ENCODE measurements at regions not wholly inside any gene's neighbourhood (a gene's known extent, or its start where the extent isn't known, plus 50 kb on each side); places are given as distances from the start of the nearest gene placed in this dataset.
"Not testable (repeated sequence)": the region's sequence is repeated elsewhere in the genome, so short reads cannot be mapped to it uniquely, and the experiment has no call there.

DNA sequence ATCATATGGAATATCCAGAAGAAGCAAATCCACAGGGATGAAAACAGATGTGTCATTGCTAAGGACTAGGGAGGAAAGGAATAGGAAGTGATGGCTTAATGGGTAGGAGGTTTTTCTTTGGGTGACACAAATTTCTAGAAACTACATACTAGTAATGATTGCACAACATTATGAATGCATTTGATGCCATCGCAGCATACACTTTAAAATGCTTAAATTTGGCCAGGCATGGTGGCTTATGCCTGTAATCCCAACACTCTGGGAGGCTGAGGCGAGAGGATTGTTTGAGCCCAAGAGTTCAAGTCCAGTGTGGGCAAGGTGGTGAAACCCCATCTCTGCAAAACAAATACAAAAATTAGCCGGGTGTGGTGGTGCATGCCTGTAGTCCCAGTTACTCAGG lies 1370.8 kb downstream of the AACS start:
- DNase-seq (ENCODE audit: low read depth in 2 of 2), result no peak

DNA sequence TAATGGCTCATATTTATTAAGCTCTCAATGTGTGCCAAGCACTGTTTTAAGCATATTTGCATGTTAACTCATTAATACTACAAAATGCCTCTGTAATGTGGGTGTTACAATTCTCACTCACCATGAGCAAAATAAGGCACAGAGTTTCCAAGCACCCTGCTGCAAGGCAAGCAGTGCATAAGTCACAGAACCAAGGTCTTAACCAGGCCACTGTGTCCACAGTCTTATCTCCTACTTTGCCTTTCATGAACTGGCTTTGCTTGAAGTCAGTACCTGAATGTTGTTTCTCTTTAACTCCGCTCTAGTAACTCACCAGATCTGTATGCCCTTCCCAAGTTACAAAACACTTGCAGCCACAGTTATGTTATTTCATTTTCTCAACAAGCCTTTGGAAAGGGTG lies 1372.7 kb downstream of the AACS start:
- no peak for DNase-seq (ENCODE audit: low read depth in 2 of 2)

DNA sequence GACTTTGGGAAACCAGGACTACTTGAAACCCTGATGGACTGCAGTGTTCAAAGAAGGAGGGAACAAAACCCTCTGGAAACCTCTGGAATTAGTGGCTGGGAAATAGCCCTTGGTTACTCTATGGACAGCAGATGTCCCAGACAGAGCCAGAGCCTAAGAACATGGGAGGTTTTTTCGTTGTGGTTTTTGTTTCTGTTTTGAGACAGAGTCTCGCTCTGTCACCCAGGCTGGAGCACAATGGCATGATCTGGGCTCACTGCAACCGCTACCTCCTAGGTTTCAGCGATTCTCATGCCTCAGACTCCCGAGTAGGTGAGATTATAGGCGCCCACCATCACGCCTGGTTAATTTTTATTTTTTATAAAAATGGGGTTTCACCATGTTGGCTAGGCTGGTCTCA lies 1378.7 kb downstream of the AACS start:
- DNase-seq (ENCODE audit: low read depth in 2 of 2), result no peak

DNA sequence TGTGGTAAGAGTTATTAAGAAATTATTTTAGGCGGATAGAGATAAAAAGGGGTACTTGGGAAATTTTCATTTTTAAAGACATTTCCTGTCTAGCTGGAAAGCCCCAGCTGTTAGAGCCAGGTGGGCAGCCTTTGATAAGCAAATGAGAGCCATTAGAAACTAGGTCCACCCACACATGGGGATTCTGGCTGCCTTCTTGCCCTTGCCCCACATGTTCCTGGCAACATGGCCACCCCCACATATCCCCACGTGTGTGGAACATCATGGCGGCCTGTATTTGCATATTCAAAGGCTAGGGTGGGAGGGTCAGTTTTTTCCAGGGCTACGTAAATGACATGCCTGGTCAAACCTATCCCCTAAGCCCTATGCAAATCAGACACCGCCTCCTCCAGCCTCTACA lies 1382.1 kb downstream of the AACS start:
- no peak for DNase-seq (ENCODE audit: low read depth in 2 of 2)

DNA sequence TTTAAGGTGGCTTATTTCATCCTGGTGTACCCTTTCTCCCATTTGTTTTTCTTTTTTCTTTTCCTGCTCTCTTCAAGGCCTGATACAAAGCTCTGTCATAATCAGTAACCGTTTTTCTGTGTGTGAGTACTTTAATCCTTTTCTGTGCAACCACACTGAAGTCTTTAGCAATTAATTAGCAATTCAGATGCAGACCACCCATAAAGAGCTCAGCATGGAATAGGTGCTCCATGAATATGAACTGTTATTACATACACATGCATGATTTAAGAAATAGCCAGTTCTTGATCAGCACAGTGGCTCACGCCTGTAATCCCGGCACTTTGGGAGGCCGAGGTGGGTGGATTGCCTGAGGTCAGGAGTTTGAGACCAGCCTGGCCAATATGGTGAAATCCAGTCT lies 1386.6 kb downstream of the AACS start:
- DNase-seq (ENCODE audit: low read depth in 2 of 2), result no peak

DNA sequence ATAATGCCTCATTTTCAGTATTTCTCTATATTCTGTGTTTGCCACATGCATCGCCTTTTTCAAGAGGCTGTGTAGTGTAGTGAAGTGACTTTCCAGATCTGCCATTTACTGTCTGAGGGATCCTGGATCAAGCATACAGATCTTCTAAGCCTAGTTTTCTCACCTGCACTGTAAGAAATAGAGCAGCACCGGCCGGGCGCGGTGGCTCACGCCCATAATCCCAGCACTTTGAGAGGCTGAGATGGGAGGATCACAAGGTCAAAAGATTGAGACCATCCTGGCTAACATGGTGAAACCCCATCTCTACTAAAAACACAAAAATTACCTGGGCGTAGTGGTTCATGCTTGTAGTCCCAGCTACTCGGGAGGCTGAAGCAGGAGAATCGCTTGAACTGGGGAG lies 1387.5 kb downstream of the AACS start:
- DNase-seq (ENCODE audit: low read depth in 2 of 2), result not testable (repeated sequence)

DNA sequence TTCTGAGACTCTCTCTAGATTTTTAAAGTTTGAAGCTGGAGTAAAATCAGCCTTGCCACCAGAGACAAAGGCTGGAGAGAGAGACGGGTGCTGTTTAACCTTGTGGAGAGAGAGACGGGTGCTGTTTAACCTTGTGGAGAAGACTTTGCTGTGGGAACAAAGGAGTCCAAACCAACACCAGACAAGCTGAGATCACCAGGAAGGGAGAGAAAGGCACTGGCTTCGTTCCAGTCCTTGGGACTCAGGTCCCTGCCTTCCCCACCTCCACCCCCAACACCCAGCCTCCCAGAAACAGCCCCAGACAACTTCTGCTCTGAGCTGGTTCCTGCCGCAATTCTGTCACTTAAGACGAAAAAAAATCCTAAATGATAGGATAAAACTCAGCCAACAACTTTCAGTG lies 1389.3 kb downstream of the AACS start:
- DNase-seq (ENCODE audit: low read depth in 2 of 2), result no peak

DNA sequence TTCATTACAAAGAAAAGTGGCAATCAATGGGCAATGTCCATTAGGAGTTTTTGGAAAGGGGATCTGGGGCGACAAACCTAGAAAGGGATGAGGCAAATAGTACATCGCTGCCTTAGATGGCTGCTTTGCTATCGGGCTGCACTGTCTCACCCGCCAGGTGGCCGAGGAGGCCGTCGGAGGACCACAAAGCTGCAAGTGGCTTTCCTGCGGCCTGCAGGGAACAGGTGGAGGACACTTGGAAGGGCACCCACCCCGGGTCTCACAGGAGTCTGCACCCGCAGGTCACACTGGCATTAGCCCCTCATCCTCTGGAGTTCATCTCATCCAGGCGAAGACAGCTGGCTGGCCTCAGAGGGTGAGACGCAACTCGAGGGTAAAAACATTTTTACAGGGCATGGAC lies 1392.5 kb downstream of the AACS start:
- DNase-seq (ENCODE audit: low read depth in 2 of 2), result no peak

DNA sequence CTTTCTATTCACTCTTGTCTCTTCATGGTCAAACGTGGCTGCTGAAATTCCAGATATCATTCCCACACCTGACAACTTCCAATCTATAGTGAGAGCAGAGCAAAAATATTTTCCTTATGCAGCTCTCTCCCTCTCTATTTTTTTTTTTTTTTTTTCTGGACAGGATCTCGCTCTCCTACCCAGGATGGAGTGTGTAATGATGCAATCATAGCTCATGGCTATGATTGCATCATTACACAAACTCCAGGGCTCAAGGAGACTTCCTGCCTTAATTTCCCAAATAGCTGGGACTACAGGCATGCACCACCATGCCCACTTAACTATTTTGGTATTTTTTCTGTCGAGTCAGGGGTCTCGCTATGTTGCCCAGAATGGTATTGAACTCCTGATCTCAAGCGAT lies 1398.9 kb downstream of the AACS start:
- no peak for DNase-seq (ENCODE audit: low read depth in 2 of 2)

DNA sequence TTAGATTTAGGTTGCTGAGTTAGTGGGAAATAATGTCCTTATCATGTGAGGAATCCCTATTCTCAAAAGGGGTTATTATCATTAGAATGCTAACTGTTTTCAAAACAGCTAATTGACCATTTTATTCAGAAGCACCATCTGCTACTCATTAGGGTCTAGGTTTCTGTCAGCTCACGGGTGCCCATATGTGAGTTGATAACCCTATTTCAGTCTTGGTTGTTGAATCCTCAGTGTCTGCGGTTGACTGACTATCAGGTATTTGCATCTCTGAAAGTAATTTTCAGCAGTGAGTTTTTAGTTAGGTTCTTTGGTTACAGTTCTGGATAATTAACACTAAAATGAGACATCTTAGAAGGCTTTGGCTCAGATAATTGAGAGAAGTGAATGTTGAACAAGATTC lies 1404.0 kb downstream of the AACS start:
- no peak for DNase-seq (ENCODE audit: low read depth in 2 of 2)

DNA sequence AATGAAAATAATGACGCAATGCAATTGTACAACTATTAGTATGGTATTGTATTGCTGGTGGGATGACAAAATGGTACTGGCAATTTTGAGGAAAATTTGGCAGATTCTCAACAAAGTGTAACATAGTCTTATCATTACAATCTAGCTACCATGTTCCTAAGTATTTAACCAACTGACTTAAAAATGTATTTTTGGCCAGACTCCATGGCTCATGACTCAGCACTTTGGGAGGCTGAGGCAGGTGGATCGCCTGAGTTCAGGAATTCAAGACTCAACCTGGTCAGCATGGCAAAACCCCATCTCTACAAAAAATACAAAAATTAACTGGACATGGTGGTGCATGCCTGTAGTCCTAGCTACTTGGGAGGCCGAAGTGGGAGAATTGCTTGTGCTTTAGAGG lies 1409.5 kb downstream of the AACS start:
- DNase-seq (ENCODE audit: low read depth in 2 of 2), result no peak

DNA sequence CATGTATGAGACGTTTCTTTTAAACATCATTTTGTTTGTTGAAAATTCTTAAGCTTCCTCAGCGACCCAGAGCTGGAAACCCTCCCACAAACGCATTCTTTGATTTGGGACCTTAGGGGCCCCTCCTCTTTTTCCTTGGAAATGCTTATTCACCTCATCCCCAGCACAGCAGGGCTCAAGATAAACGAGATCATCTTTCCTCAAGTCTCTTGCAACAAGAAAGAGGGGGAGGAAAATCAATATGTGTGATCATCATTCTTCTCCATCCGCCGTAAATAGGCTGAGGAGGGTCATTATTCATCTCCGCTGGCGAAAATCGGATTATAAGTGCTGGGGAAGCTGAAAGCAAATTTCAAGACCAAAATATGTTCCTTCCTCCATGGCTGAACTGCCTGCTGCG lies 1415.2 kb downstream of the AACS start:
- DNase-seq (ENCODE audit: low read depth in 2 of 2), result no peak

DNA sequence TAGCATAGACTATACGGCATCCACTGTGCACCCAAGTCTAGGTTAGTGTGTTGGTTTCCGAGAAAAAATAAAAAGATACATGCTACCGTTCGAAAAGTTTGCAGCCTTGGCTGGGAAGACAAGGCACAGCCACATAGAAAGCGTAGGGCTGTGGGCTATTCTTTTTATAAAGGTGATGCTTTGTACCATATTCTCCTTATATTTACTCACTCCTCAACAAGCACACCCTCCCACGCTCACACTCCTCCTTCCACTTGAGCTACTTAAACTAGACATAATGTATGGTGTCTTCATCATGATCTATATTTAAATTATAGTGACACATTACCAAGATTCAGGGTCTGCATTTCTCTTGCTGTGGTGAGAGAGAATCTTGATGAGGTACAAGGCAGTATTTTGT lies 1416.5 kb downstream of the AACS start:
- no peak for DNase-seq (ENCODE audit: low read depth in 2 of 2)

DNA sequence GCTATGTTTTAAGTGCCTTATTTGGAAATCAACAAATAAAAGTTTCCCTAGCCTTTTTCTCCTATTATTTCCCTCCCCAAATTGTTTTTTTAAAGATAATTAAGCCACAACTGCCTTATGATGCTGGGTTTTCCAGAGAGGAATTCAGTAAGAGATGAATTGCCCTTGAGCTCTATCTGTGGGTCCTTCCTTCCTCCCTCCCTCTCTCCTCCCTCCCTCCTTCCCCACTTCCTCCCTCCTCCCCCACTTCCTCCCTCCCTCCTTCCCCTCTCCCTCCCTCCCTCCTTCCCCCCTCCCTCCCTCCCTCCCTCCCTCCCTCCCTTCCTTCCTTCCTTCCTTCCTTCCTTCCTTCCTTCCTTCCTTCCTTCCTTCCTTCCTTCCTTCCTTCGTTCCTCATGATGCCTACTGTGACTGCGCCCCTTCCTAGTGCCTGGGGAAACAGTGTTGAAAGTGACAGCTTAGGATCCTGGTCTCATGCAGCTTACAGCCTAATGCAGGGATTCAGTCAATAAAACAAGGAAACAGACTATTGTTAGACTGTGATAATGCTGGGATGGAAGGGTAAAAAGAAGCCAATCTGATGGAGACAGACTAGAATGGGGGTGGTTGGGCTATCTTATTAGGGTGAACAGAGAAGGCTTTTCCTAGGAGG lies 1417.1 kb downstream of the AACS start:
- no peak for DNase-seq (ENCODE audit: low read depth in 2 of 2)

DNA sequence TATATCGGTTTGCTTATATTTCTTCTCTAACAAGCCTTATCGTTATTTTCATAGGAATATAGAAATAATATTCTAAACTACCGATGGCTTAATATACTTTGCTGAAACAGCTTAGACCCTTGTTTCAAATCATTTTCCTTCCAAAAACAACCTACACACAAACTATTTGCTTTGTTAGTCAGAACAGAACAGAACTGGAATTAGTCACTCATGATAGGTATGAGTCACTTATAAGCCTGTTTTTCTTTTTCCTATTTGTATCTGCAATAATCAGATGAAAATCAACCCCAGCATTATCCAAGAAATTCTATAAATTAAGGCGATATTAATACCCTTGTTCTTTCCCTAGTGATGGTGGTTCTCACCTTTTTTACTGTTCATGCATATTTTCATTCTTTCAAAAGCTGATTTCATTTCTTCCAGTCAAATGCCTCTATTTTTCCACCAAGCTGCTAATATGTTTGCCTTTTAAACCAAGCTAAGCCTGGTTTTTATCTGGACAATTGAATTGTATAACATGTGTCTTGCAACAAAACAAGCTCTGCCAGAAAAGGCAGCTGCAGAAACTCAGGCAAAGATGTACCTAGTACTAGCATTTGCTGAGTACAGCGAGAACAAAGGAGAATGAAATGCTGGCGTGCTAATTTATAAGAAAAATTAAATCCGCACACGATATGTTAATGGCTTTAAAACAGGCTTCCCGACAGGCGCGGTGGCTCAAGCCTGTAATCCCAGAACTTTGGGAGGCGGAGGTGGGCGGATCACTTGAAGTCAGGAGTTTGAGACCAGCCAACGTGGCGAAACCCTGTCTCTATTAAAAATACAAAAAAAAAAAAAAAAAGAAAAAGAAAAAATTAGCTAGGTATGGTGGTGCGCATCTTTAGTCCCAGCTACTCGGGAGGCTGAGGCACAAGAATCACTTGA lies 1418.2 kb downstream of the AACS start:
- DNase-seq (ENCODE audit: low read depth in 2 of 2), result no peak

DNA sequence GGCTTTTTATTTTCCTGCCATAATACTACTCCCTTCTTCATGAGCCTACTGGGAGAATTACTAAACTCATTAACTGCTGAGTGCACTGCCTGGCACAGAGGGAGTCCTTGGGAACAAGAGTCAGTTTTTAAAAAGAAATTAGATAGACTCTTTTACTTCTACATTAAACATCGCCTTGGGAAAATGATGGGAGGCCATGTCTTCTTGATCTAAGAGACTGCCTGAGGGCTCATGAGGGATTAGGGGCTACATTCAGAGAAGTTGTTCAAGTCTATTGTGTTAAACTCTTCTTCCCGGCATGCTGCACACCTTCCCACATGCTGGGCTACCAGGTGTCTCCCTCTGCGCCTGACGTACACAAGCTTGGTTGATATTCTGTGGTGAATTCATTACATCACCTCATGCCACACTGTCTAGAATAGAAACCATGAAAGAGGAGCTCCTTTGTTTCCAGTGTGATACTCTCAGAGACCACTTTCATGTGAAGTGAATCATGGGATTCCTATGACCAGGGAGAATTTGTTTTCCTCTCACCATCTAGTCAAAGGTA lies 1422.3 kb downstream of the AACS start:
- no peak for DNase-seq (ENCODE audit: low read depth in 2 of 2)

DNA sequence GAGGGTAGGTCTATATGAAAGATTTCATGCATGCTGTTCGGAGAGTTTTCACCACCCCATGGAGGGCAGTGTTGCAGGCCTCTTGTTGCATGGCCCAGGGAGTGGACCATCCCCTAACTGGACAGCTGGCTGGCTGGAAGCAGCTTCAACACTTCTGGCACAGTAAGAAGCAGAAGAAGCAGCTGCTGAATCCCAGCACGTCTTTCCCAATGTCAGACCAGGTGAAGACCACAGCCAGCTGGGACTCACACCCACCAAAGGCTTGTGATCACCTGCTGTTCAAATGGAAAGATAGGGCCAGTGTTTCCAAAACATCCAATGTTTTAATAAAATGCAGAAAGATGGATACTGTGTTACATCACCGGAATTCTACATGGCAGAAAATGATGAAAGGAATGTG lies 1423.6 kb downstream of the AACS start:
- DNase-seq (ENCODE audit: low read depth in 2 of 2), result no peak

DNA sequence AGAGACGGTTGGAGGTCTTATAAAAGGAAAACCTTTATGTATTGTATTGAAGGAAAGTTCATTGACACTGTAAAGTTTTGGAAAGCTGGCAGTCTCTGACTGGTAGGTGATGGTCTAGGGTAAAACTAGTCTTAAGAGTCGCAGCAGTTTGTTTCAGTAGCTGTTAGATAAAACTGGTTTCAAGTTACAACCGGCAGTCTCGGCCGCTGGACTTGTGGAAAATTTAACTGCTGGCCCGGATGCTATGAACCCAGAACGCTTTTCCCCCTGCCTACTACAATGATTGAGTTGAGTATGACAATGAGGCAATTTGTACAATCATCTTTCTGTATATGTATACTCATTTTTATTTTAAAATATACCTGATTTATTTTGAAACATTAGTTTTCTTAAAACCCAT lies 1426.9 kb downstream of the AACS start:
- DNase-seq (ENCODE audit: low read depth in 2 of 2), result no peak

DNA sequence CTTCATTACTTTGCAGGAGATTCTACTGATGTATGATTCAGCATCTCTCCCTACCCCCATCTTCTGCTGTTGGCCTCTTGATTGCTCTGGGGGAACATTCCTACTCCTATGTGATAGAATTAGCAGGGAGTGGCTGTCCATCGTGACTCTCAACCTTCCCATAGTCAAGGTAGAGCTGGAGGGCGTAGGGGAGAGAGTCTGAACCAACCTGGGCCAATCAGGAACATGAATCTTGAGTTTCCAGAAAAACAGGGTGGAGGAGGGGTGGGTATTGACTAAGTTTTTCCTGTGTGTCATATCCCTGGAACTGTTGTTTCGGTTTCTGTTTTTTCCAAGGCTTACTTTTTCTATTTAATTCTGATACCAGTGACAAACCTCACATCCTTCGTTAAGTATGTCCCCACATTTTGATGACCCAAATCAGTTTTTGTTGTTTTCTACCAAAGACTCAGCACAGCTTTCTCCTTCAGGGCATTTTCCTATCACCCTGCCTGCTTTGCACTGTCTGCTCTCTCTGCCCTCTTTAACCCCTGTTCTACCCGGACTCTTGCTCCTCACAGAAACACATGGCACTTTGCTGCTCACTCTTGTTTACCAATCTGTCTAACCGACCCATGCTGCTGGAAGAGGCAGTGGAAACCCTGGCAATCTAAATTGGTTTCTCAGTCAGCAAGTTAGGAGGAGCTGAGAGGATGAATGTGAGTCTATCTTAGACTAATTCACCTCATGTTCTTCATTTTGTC lies 1428.3 kb downstream of the AACS start:
- no peak for DNase-seq (ENCODE audit: low read depth in 2 of 2)

DNA sequence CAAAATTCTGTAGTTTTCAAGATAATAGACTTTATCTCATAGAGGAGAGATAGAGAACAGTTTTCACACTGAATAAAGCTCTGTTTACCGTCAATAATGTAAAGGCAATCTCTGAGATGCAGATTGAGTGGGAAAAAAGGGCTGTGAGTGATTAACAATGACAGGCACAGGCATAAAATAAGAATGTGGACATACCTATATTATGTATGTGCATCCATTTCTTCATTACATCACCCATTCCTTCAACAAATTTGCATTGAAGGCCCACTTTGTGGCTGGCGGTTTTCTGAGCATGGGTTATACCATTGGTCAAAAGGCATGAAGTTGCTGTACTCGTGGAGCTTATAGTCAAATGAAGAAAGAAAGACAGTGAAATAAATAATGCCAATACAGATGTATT lies 1431.0 kb downstream of the AACS start:
- no peak for DNase-seq (ENCODE audit: low read depth in 2 of 2)

DNA sequence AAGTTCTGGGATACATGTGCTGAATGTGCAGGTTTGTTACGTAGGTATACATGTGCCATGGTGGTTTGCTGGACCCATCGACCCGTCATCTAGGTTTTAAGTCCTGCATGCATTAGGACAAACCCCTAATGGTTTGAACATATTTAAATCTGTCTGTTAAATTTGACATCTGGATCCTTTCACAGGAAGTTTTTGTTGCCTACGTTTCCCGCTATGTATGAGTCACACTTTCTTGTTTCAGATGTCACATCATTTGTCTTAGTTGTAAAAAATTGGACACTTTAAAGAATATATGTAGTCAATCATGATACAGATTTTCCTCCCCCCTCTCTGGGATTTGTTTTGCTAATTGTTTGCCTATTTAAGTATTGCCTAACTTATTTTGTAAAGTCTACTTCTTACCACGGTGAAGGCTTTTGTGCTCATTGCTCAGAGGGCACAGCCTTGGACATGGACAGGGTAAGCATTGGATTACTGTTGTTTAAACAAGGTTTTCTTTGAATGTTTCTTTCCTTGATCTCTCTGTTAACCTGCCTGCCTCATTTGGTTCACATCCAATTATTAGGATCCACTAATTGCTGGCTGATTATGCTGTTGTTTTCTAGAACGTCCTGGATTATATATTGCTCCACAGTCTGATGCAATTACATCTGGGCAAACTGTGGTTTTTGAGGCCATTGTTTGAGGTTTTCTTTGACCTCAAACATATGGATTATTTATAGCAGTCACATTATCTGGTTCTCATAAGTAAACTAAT lies 1441.4 kb downstream of the AACS start:
- no peak for DNase-seq (ENCODE audit: low read depth in 2 of 2)

DNA sequence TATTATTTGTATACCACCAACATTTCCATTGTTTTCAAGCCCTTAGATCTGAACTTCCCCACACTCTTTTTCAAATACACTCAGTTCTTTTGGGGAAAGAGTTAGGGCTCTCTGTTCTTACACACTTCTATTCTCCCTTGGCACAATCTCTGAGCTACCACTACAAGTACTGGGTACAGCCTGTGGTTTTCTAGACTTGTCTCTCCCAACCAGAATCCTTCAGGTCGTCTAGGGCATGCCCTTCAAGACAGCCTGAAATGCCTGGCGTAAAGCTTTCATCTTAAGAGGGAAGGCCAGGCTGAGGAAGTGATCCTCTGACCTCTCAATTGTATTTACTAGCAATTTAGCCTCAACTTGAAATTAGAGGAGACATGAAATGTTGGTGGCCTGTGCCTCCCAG lies 1442.0 kb downstream of the AACS start:
- no peak for DNase-seq (ENCODE audit: low read depth in 2 of 2)
